CD8-positive, alpha-beta memory T cell (primary cell): ENCODE measurements at regions not wholly inside any gene's neighbourhood (a gene's known extent, or its start where the extent isn't known, plus 50 kb on each side); places are given as distances from the start of the nearest gene placed in this dataset.

ENCODE experiments used
- CTCF ChIA-PET: fragments of 350-600 bp; sonication (Branson Sonifier 250); formaldehyde crosslinking; loops from one replicate; lab custom pipeline; 2021; ENCODE audit warnings: antibody characterized with exemption; lab: Charles Lee
- POLR2A ChIA-PET: fragments of 350-600 bp; sonication (Branson Sonifier 250); formaldehyde crosslinking; loops from one replicate; lab custom pipeline; 2021; ENCODE audit warnings: antibody characterized with exemption; lab: Charles Lee
- DNase-seq, 5 donors: peaks; one replicate each; pipeline versions ENCODE4 v3.0.0 to v3.0.0-alpha.2; 2020 to 2022; ENCODE audit warnings: mixed read lengths in 1 of 5
- H3K27ac ChIP-seq: one replicate; pipeline ENCODE4 v1.7.0; 2013; ENCODE audit warnings: low read depth, mild to moderate bottlenecking, low read length, moderate library complexity
- H3K27me3 ChIP-seq: 2 replicates; pipeline ENCODE4 v1.7.0; 2013; ENCODE audit warnings: low read length, mild to moderate bottlenecking; ENCODE audit not compliant: insufficient read depth, poor library complexity, severe bottlenecking
- H3K36me3 ChIP-seq: 2 replicates; pipeline ENCODE4 v1.7.0; 2013; ENCODE audit warnings: mild to moderate bottlenecking, low read length, moderate library complexity; ENCODE audit not compliant: insufficient read depth
- H3K4me1 ChIP-seq: 2 replicates; pipeline ENCODE4 v1.7.0; 2013; ENCODE audit warnings: mild to moderate bottlenecking, low read length, moderate library complexity; ENCODE audit not compliant: insufficient read depth
- H3K4me3 ChIP-seq: 2 replicates; pipeline ENCODE4 v1.7.0; 2013; ENCODE audit warnings: mild to moderate bottlenecking, low read length
- H3K9me3 ChIP-seq: 2 replicates; pipeline ENCODE4 v1.7.0; 2013; ENCODE audit warnings: mild to moderate bottlenecking, low read length
- H3K27ac Mint-ChIP-seq, 8 donors: one replicate each; pipeline ENCODE4 v1.8.0; 2020 to 2021; ENCODE audit warnings: mixed read lengths in 8 of 8, mild to moderate bottlenecking in 6 of 8, inconsistent platforms in 3 of 8, moderate library complexity in 3 of 8
- H3K27me3 Mint-ChIP-seq, 2 donors: one replicate each; pipeline ENCODE4 v1.8.0; 2020 to 2021; ENCODE audit warnings: mixed read lengths in 2 of 2, mild to moderate bottlenecking in 1 of 2, moderate library complexity in 1 of 2
- H3K36me3 Mint-ChIP-seq, 3 donors: one replicate each; pipeline ENCODE4 v1.8.0; 2020 to 2021; ENCODE audit warnings: mixed read lengths in 3 of 3, inconsistent platforms in 1 of 3, mild to moderate bottlenecking in 1 of 3
- H3K4me1 Mint-ChIP-seq, 3 donors: one replicate each; pipeline ENCODE4 v1.8.0; 2020 to 2021; ENCODE audit warnings: mixed read lengths in 3 of 3, inconsistent platforms in 1 of 3, mild to moderate bottlenecking in 1 of 3
- H3K4me3 Mint-ChIP-seq, 7 donors: one replicate each; pipeline ENCODE4 v1.8.0; 2020 to 2021; ENCODE audit warnings: mixed read lengths in 7 of 7, mild to moderate bottlenecking in 6 of 7, moderate library complexity in 4 of 7, inconsistent platforms in 2 of 7
- H3K9me3 Mint-ChIP-seq, 5 donors: one replicate each; pipeline ENCODE4 v1.8.0; 2020 to 2022; ENCODE audit warnings: mixed read lengths in 5 of 5, mild to moderate bottlenecking in 3 of 5, moderate library complexity in 2 of 5, inconsistent platforms in 1 of 5

DNA sequence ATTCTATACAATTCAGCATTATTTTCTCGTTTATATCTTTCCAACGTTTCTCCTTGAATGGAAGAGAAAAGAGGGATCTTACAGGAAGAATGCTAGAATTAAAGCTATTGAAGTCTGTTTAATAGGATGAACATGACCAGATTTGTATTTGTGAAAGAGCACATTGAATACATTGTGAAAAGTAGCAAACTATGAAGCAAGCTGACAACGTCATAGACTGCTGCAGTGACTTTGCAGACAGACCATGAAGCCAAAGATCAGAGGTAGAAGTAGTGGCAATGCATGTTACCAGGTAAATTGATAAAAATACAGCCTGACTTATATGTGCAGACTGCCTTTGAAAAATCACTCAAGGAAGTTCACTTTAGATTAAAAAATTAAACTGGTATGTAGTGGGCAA is 146.1 kb downstream of the RASSF9 start:
- no peaks in the 10 kb centered on the region for H3K27me3 Mint-ChIP-seq
- no peaks in the 10 kb centered on the region for H3K9me3 ChIP-seq
- no peak overlapping the region for H3K4me3 ChIP-seq
- H3K9me3 Mint-ChIP-seq, result peaks cover 0 to 22% (median 5%) of the 10 kb centered on the region in 5 donors
- no peaks in the 10 kb centered on the region for H3K27me3 ChIP-seq
- H3K36me3 ChIP-seq, result no peaks in the 10 kb centered on the region
- no peak overlapping the region for H3K4me3 Mint-ChIP-seq
- no peak overlapping the region for H3K27ac Mint-ChIP-seq
- H3K27ac ChIP-seq, result no peak overlapping the region
- ChIA-PET CTCF (no interaction called here), POLR2A (no interaction called here)
- DNase-seq, result no peak
- H3K36me3 Mint-ChIP-seq, result no peaks in the 10 kb centered on the region
- H3K4me1 ChIP-seq, result no peaks in the 10 kb centered on the region
- H3K4me1 Mint-ChIP-seq, result no peaks in the 10 kb centered on the region

GRCh38 chr12:85693093-85693665 is 143.0 kb downstream of the RASSF9 start:
- no peaks in the 10 kb centered on the region for H3K4me1 ChIP-seq
- H3K27me3 Mint-ChIP-seq, result no peaks in the 10 kb centered on the region
- CTCF ChIA-PET, result no interaction called here
- no peaks in the 10 kb centered on the region for H3K36me3 Mint-ChIP-seq
- no peak overlapping the region for H3K4me3 Mint-ChIP-seq
- DNase-seq, result no peak
- peaks cover 0 to 28% (median 4%) of the 10 kb centered on the region in 5 donors for H3K9me3 Mint-ChIP-seq
- no peak overlapping the region for H3K4me3 ChIP-seq
- POLR2A ChIA-PET, result no interaction called here
- H3K9me3 ChIP-seq, result no peaks in the 10 kb centered on the region
- no peak overlapping the region for H3K27ac ChIP-seq
- H3K36me3 ChIP-seq, result no peaks in the 10 kb centered on the region
- H3K4me1 Mint-ChIP-seq, result no peaks in the 10 kb centered on the region
- no peak overlapping the region for H3K27ac Mint-ChIP-seq
- no peaks in the 10 kb centered on the region for H3K27me3 ChIP-seq

- no peak overlapping the region for H3K4me3 ChIP-seq
- Mint-ChIP-seq H3K27me3 (no peaks in the 10 kb centered on the region), H3K36me3 (no peaks in the 10 kb centered on the region), H3K9me3 (peaks cover 0 to 30% (median 5%) of the 10 kb centered on the region in 5 donors), H3K27ac (no peak overlapping the region), H3K4me1 (no peaks in the 10 kb centered on the region), H3K4me3 (no peak overlapping the region)
- no peaks in the 10 kb centered on the region for H3K9me3 ChIP-seq
- POLR2A ChIA-PET, result no interaction called here
- no peaks in the 10 kb centered on the region for H3K36me3 ChIP-seq
- H3K27me3 ChIP-seq, result no peaks in the 10 kb centered on the region
- no peak overlapping the region for H3K27ac ChIP-seq
- DNase-seq, result no peak
- no peaks in the 10 kb centered on the region for H3K4me1 ChIP-seq
- CTCF ChIA-PET, result no interaction called here
These were observed 141.0 kb downstream of the RASSF9 start for GRCh38 chr12:85695097-85695715.

- Histone ChIP-seq H3K4me1 (no peaks in the 10 kb centered on the region), H3K36me3 (no peaks in the 10 kb centered on the region), H3K9me3 (no peaks in the 10 kb centered on the region), H3K27ac (no peak overlapping the region), H3K4me3 (no peak overlapping the region), H3K27me3 (no peaks in the 10 kb centered on the region)
- ChIA-PET POLR2A (no interaction called here), CTCF (no interaction called here)
- Mint-ChIP-seq H3K36me3 (peaks cover 0 to 1% (median 0%) of the 10 kb centered on the region in 3 donors), H3K27ac (no peak overlapping the region), H3K4me1 (no peaks in the 10 kb centered on the region), H3K9me3 (peaks cover 0 to 22% (median 6%) of the 10 kb centered on the region in 5 donors), H3K4me3 (no peak overlapping the region), H3K27me3 (no peaks in the 10 kb centered on the region)
- DNase-seq, result no peak
These were observed 139.2 kb downstream of the RASSF9 start for GRCh38 chr12:85697003-85697402.

- Mint-ChIP-seq H3K4me1 (no peaks in the 10 kb centered on the region), H3K4me3 (no peak overlapping the region), H3K9me3 (peaks cover 0 to 21% (median 8%) of the 10 kb centered on the region in 5 donors), H3K27ac (no peak overlapping the region), H3K27me3 (no peaks in the 10 kb centered on the region), H3K36me3 (peaks cover 0 to 1% (median 0%) of the 10 kb centered on the region in 3 donors)
- H3K4me3 ChIP-seq, result no peak overlapping the region
- CTCF ChIA-PET, result no interaction called here
- H3K4me1 ChIP-seq, result no peaks in the 10 kb centered on the region
- H3K27me3 ChIP-seq, result no peaks in the 10 kb centered on the region
- H3K9me3 ChIP-seq, result no peaks in the 10 kb centered on the region
- POLR2A ChIA-PET, result no interaction called here
- no peaks in the 10 kb centered on the region for H3K36me3 ChIP-seq
- H3K27ac ChIP-seq, result no peak overlapping the region
- no peak for DNase-seq
These were observed 137.3 kb downstream of the RASSF9 start for GRCh38 chr12:85698937-85699336.

DNA sequence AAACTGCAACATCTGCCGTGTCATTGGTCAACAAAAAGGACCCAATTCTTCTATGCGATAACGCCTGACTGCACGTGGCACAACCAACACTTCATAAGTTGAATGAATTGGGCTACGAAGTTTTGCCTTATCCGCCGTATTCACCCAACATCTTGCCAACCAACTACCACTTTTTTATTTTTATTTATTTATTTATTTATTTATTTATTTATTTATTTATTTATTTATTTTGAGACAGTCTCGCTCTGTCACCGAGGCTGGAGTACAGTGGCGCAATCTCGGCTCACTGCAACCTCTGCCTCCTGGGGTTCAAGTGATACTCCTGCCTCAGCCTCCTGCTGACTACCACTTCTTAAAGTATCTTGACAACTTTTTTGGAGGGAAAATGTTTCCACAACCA is 127.4 kb downstream of the RASSF9 start:
- Histone ChIP-seq H3K36me3 (no peaks in the 10 kb centered on the region), H3K9me3 (no peaks in the 10 kb centered on the region), H3K27ac (no peak overlapping the region), H3K27me3 (no peaks in the 10 kb centered on the region), H3K4me3 (no peak overlapping the region), H3K4me1 (no peaks in the 10 kb centered on the region)
- H3K27me3 Mint-ChIP-seq, result peaks cover 0 to 2% of the 10 kb centered on the region in 2 donors
- POLR2A ChIA-PET, result no interaction called here
- peaks cover 0 to 45% (median 6%) of the 10 kb centered on the region in 5 donors for H3K9me3 Mint-ChIP-seq
- H3K4me3 Mint-ChIP-seq, result no peak overlapping the region
- no peaks in the 10 kb centered on the region for H3K36me3 Mint-ChIP-seq
- H3K27ac Mint-ChIP-seq, result no peak overlapping the region
- CTCF ChIA-PET, result no interaction called here
- H3K4me1 Mint-ChIP-seq, result no peaks in the 10 kb centered on the region
- no peak for DNase-seq

- no peak for DNase-seq
- no peak overlapping the region for H3K4me3 ChIP-seq
- no peaks in the 10 kb centered on the region for H3K36me3 ChIP-seq
- H3K27me3 ChIP-seq, result no peaks in the 10 kb centered on the region
- ChIA-PET CTCF (no interaction called here), POLR2A (no interaction called here)
- Mint-ChIP-seq H3K27me3 (peaks cover 0 to 2% of the 10 kb centered on the region in 2 donors), H3K4me3 (no peak overlapping the region), H3K27ac (no peak overlapping the region), H3K36me3 (no peaks in the 10 kb centered on the region), H3K9me3 (peaks cover 1 to 51% (median 8%) of the 10 kb centered on the region in 5 donors), H3K4me1 (no peaks in the 10 kb centered on the region)
- no peaks in the 10 kb centered on the region for H3K9me3 ChIP-seq
- no peak overlapping the region for H3K27ac ChIP-seq
- no peaks in the 10 kb centered on the region for H3K4me1 ChIP-seq
These were observed 124.3 kb downstream of the RASSF9 start for GRCh38 chr12:85711735-85712390.

- POLR2A ChIA-PET, result no interaction called here
These were observed 122.8 kb downstream of the RASSF9 start for GRCh38 chr12:85713373-85713772.

More at GRCh38 chr12:85713373-85713772, 122.8 kb downstream of the RASSF9 start:
- Mint-ChIP-seq H3K36me3 (no peaks in the 10 kb centered on the region), H3K27me3 (peaks cover 0 to 2% of the 10 kb centered on the region in 2 donors), H3K4me1 (no peaks in the 10 kb centered on the region), H3K9me3 (peaks cover 5 to 41% (median 9%) of the 10 kb centered on the region in 5 donors), H3K27ac (no peak overlapping the region), H3K4me3 (no peak overlapping the region)
- DNase-seq, result no peak
- H3K4me3 ChIP-seq, result no peak overlapping the region
- no peaks in the 10 kb centered on the region for H3K4me1 ChIP-seq
- no peaks in the 10 kb centered on the region for H3K9me3 ChIP-seq
- no peak overlapping the region for H3K27ac ChIP-seq
- CTCF ChIA-PET, result no interaction called here
- H3K27me3 ChIP-seq, result no peaks in the 10 kb centered on the region
- H3K36me3 ChIP-seq, result no peaks in the 10 kb centered on the region
